Brain microvascular endothelial cell (primary cell): ENCODE measurements at regions not wholly inside any gene's neighbourhood (a gene's known extent, or its start where the extent isn't known, plus 50 kb on each side); places are given as distances from the start of the nearest gene placed in this dataset.
"Not testable (repeated sequence)": the region's sequence is repeated elsewhere in the genome, so short reads cannot be mapped to it uniquely, and the experiment has no call there.

ENCODE experiments used
- DNase-seq: peaks from one replicate; pipeline ENCODE4 v3.0.0-alpha.2; 2020
- H3K27ac ChIP-seq: fragments of 250-450 bp; sonication (Bioruptor Pico); 2 replicates; pipeline ENCODE4 v1.5.1; 2020; ENCODE audit warnings: mild to moderate bottlenecking, moderate library complexity
- H3K27me3 ChIP-seq: fragments of 250-450 bp; sonication (Bioruptor Pico); replicated peaks from 2 replicates; pipeline ENCODE4 v1.5.1; 2020; ENCODE audit warnings: mild to moderate bottlenecking
- H3K36me3 ChIP-seq: fragments of 250-450 bp; sonication (Bioruptor Pico); replicated peaks from 2 replicates; pipeline ENCODE4 v1.5.1; 2020; ENCODE audit warnings: mild to moderate bottlenecking
- H3K4me3 ChIP-seq: 2 replicates; pipeline ENCODE4 v1.5.1; 2011; ENCODE audit warnings: low read depth, mild to moderate bottlenecking, control low read depth, low read length, moderate library complexity
- CTCF ChIP-seq: IDR thresholded peaks from 2 replicates; pipeline ENCODE4 v1.5.1; 2011; ENCODE audit warnings: low read depth, mild to moderate bottlenecking, moderate library complexity, low read length, control low read depth, inconsistent platforms; ENCODE audit errors: missing control alignments
- in situ Hi-C: cut with HindIII; loops from 2 replicates; pipeline ENCODE4 v1.10.0; 2017; ENCODE audit warnings: low sequenced_read_pairs, low pct_ligation_motif_present

- in situ Hi-C loops, result no loop called here
- no peak for DNase-seq
- H3K4me3 ChIP-seq, result no peak overlapping the region
- H3K27me3 ChIP-seq, result no peaks in the 10 kb centered on the region
- TF ChIP-seq CTCF, result no peak
- no peaks in the 10 kb centered on the region for H3K36me3 ChIP-seq
- H3K27ac ChIP-seq, result no peak overlapping the region
These were observed 288.4 kb upstream of the SATB1 start for GRCh38 chr3:18713577-18713951.

DNA sequence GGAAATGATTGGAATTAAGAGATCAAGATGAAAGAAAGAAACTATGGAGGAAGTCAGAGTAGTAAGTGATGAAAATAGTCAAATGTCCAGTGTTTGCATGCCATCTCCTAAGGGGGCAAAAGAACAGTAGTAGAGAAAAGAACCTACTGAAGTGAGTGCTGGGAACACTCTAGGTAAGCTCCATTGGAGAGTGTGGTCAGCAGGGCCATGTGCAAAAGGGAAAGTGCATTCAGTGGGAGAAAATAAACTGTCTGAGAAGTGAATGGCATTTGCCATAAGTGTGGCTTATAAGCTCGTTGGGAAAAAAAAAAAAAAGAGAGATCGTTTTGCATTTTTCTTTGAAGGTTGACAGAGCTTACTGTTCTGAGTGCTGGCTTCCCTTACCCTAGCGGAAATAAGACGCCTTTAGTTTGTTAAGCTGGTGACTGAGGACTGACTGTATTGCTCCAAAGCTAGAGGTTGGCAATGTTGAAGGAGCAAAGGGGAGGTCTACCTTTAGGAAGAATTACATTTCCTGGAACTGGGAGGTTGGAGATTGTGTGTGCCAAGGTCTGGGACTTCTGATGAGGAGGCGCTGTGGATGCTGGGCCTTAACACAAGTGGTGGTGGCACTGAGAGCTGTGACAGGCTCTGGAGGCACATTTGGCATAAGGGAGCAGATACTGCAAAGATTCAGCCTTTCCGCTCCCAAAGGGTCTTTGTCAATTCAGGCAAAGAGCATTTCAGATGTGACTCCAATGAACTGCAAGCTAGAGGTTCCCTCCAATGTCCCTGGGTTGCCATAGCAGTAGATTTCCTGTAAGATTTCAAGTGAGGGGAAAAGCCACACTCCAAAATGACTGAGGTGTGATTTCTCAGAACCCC is 287.8 kb upstream of the SATB1 start:
- no peak for DNase-seq
- H3K36me3 ChIP-seq, result no peaks in the 10 kb centered on the region
- no peak overlapping the region for H3K4me3 ChIP-seq
- no peak overlapping the region for H3K27ac ChIP-seq
- no peak for TF ChIP-seq CTCF
- in situ Hi-C loops, result no loop called here
- H3K27me3 ChIP-seq, result no peaks in the 10 kb centered on the region

DNA sequence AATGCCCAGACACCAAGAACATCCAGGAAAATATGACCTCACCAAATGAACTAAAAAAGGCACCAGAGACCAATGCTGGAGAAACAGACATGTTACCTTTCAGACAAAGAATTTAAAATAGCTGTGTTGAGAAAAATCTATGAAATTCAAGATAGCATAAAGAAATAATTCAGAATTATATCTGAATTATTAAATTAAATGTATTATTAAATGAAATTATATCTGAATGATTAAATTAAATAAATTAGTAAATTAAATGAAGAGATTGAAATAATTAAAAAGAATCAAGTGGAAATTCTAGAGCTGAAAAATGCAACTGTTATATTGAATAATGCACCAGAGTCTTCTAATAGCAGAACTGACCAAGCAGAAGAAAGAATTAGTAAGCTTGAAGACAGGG is 279.2 kb upstream of the SATB1 start:
- H3K36me3 ChIP-seq, result no peaks in the 10 kb centered on the region
- H3K27me3 ChIP-seq, result no peaks in the 10 kb centered on the region
- H3K27ac ChIP-seq, result no peak overlapping the region
- in situ Hi-C loops, result no loop called here
- no peak for DNase-seq
- H3K4me3 ChIP-seq, result no peak overlapping the region
- no peak for TF ChIP-seq CTCF

DNA sequence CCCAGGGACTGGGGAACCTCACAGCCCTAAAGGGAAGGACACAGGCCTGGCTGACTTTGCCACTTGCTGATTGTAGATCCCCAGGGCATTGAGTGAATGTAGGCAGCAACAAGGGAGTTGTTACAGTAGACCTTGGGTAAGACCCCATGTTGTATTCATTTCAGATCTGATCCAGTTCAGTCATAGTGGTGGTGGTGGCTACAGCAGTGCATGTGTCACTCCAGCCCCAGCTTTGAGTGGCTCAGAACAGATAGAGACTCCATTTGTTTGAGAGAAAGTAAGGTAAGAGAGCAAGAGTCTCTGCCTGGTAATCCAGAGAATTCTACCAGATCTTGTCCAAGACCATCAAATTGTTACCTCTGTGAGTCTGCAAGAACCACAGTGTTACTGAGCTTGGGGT is 278.7 kb upstream of the SATB1 start:
- Histone ChIP-seq H3K36me3 (no peaks in the 10 kb centered on the region), H3K4me3 (no peak overlapping the region), H3K27ac (no peak overlapping the region), H3K27me3 (no peaks in the 10 kb centered on the region)
- DNase-seq, result no peak
- TF ChIP-seq CTCF, result no peak
- in situ Hi-C loops, result no loop called here

DNA sequence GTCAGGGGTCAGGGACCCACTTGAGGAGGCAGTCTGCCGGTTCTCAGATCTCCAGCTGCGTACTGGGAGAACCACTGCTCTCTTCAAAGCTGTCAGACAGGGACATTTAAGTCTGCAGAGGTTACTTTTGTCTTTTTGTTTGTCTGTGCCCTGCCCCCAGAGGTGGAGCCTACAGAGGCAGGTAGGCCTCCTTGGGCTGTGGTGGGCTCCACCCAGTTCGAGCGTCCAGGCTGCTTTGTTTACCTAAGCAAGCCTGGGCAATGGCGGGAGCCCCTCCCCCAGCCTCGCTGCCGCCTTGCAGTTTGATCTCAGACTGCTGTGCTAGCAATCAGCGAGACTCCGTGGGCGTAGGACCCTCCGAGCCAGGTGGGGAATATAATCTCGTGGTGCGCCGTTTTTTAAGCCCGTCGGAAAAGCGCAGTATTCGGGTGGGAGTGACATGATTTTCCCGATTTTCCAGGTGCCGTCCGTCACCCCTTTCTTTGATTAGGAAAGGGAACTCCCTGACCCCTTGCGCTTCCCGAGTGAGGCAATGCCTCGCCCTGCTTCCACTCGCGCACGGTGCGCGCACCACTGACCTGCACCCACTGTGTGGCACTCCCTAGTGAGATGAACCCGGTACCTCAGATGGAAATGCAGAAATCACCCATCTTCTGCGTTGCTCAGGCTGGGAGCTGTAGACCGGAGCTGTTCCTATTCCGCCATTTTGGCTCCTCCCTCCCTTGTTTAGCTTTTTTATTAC is 268.6 kb upstream of the SATB1 start:
- H3K36me3 ChIP-seq, in situ Hi-C loops, H3K27me3 ChIP-seq, H3K4me3 ChIP-seq, H3K27ac ChIP-seq, DNase-seq: not testable (repeated sequence)

DNA sequence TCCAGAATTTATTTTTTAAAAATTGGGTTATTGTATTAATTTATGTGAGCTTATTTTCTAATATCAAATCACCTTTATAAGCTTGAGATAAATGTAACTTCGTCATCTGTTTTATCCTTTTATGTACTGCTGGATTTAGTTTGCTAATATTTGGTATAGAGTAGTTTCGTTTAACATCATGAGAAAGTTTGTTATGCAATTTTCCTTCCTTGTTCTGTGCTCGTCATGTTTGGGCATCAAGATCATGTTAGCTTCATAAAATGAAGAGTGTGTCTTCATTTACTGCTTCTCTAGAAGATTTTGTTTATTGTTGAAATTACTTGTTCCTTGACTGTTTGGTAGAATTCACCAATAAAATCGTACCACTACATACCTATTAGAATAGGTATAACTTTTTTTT is 262.1 kb upstream of the SATB1 start:
- DNase-seq, result no peak
- no peak overlapping the region for H3K27ac ChIP-seq
- TF ChIP-seq CTCF, result no peak
- no peaks in the 10 kb centered on the region for H3K36me3 ChIP-seq
- in situ Hi-C loops, result no loop called here
- H3K4me3 ChIP-seq, result no peak overlapping the region
- H3K27me3 ChIP-seq, result no peaks in the 10 kb centered on the region
